Spleen (tissue), 11 donors: ENCODE measurements at regions not wholly inside any gene's neighbourhood (a gene's known extent, or its start where the extent isn't known, plus 50 kb on each side); places are given as distances from the start of the nearest gene placed in this dataset.
"Not testable (repeated sequence)": the region's sequence is repeated elsewhere in the genome, so short reads cannot be mapped to it uniquely, and the experiment has no call there.

ENCODE experiments used
- DNase-seq: peaks from one replicate; pipeline ENCODE4 v3.0.0-alpha.2; 2020
- H3K27ac ChIP-seq, 8 donors: fragments of 200-600 bp; sonication (generic) in 7 of 8; 1 replicate in 4 of 8; 2 replicates in 4 of 8; pipeline versions ENCODE4 v1.5.0 to v1.8.0; 2016 to 2021; ENCODE audit warnings: inconsistent platforms in 4 of 8, mild to moderate bottlenecking in 4 of 8, moderate library complexity in 1 of 8
- H3K27me3 ChIP-seq, 7 donors: fragments of 200-600 bp; sonication (generic) in 6 of 7; replicated peaks in 1 of 7; 1 replicate in 4 of 7; 2 replicates in 3 of 7; pipeline versions ENCODE4 v1.5.0 to v1.8.0; 2016 to 2021; ENCODE audit warnings: inconsistent platforms in 3 of 7, mild to moderate bottlenecking in 1 of 7
- H3K36me3 ChIP-seq, 6 donors: fragments of 200-600 bp; sonication (generic) in 5 of 6; 1 replicate in 4 of 6; 2 replicates in 2 of 6; pipeline versions ENCODE4 v1.5.0 to v1.8.0; 2016 to 2021; ENCODE audit warnings: inconsistent platforms in 2 of 6
- H3K4me1 ChIP-seq, 6 donors: fragments of 200-600 bp; sonication (generic) in 5 of 6; 1 replicate in 3 of 6; 2 replicates in 3 of 6; pipeline versions ENCODE4 v1.5.0 to v1.8.0; 2016 to 2021; ENCODE audit warnings: inconsistent platforms in 3 of 6
- H3K4me3 ChIP-seq, 8 donors: fragments of 200-600 bp; sonication (generic) in 7 of 8; 1 replicate in 4 of 8; 2 replicates in 4 of 8; pipeline versions ENCODE4 v1.5.0 to v1.8.0; 2016 to 2021; ENCODE audit warnings: inconsistent platforms in 4 of 8, mild to moderate bottlenecking in 4 of 8, moderate library complexity in 2 of 8
- H3K9me3 ChIP-seq, 8 donors: fragments of 200-600 bp; sonication (generic) in 7 of 8; 1 replicate in 4 of 8; 2 replicates in 4 of 8; pipeline versions ENCODE4 v1.5.0 to v1.8.0; 2016 to 2021; ENCODE audit warnings: inconsistent platforms in 4 of 8
- POLR2A ChIP-seq, 3 donors: fragments of 450-650 bp; IDR thresholded peaks; one replicate each; pipeline ENCODE4 v1.5.1; 2017; ENCODE audit warnings: antibody characterized with exemption in 3 of 3, mild to moderate bottlenecking in 1 of 3
- POLR2AphosphoS5 ChIP-seq, 3 donors: sonication (generic); formaldehyde crosslinking; IDR thresholded peaks; one replicate each; pipeline ENCODE4 v1.5.1; 2017; ENCODE audit warnings: antibody characterized with exemption in 3 of 3
- WGBS, 5 donors: extraction: QIAGEN DNeasy Blood & Tissue Kit in 3 of 5; methylation state at CpG; one replicate each; pipeline versions ENCODE4 v1.1.5 to v1.1.7; 2013 to 2018; 5-methylcytosine and 5-hydroxymethylcytosine counted together
- intact Hi-C: fragments of 100-400 bp; cut with DNase I; formaldehyde crosslinking; loops from one replicate; pipeline ENCODE4 v1.15.0; 2023; ENCODE audit warnings: low total_unique reads
- TF ChIP-seq, protein P1 (sequence below), 11 experiments: fragments of 200-600 bp in 7 of 11; fragments of 450-650 bp in 4 of 11; sonication (generic) in 4 of 11; IDR thresholded peaks in 8 of 11; conservative IDR thresholded peaks in 3 of 11; 1 replicate in 7 of 11; 2 replicates in 4 of 11; pipeline versions ENCODE4 v1.4.0 to v1.8.0; 2016 to 2021; ENCODE audit warnings: antibody characterized with exemption in 11 of 11, inconsistent platforms in 4 of 11, mild to moderate bottlenecking in 1 of 11
- donor health status: healthy with polysubstance abuse.
- donor health status: DM: no; HTN: no; CAD: no; lungs with moderate emphysema.
- donor health status: DM: no; HTN: no; CAD: no.
- donor health status: Bipolar disorder and iron deficiency.
- donor health status: healthy.
- donor health status: DM: no; HTN: no; CAD: no.
- donor health status: DM: yes; HTN: yes; CAD: no.

DNA sequence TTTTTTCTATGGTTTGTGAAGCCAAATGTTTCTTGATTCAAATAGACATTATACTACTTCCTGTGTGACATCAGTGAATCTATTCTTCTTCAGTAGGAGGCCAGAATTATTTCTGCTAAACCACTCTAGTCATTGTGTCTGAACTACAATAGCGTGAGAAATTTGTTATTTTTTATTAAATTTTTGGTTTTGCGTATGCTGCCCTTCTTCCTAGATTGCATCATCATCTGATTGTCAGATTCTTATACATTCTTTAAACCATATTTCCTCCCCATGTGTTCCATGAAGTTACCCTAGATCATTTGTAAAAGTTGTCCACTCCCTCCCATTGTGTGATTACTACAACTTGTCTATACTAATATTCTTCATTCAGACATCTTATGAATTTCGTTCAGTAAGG lies 187.8 kb upstream of the SPRY2 start:
- intact Hi-C loops = no loop called here
- Histone ChIP-seq H3K36me3 (no peaks in the 10 kb centered on the region), H3K4me1 (no peaks in the 10 kb centered on the region), H3K9me3 (peaks cover 0 to 22% (median 11%) of the 10 kb centered on the region in 8 donors), H3K27ac (no peak overlapping the region), H3K27me3 (no peaks in the 10 kb centered on the region), H3K4me3 (no peak overlapping the region)
- no peak for TF ChIP-seq POLR2AphosphoS5 (IDR thresholded peaks at IDR 0.05)
- no peak for TF ChIP-seq POLR2A (IDR thresholded peaks at IDR 0.05)
- TF ChIP-seq, protein P1, sequence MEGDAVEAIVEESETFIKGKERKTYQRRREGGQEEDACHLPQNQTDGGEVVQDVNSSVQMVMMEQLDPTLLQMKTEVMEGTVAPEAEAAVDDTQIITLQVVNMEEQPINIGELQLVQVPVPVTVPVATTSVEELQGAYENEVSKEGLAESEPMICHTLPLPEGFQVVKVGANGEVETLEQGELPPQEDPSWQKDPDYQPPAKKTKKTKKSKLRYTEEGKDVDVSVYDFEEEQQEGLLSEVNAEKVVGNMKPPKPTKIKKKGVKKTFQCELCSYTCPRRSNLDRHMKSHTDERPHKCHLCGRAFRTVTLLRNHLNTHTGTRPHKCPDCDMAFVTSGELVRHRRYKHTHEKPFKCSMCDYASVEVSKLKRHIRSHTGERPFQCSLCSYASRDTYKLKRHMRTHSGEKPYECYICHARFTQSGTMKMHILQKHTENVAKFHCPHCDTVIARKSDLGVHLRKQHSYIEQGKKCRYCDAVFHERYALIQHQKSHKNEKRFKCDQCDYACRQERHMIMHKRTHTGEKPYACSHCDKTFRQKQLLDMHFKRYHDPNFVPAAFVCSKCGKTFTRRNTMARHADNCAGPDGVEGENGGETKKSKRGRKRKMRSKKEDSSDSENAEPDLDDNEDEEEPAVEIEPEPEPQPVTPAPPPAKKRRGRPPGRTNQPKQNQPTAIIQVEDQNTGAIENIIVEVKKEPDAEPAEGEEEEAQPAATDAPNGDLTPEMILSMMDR (IDR thresholded peaks at IDR 0.05 in 8 of 11, conservative IDR thresholded peaks at IDR 0.05 in 3 of 11) = no peak
- 92 to 97% (median 93%) methylated on average over 3 of the region's 3 CpGs for WGBS, 5 donors
- no peak for DNase-seq

DNA sequence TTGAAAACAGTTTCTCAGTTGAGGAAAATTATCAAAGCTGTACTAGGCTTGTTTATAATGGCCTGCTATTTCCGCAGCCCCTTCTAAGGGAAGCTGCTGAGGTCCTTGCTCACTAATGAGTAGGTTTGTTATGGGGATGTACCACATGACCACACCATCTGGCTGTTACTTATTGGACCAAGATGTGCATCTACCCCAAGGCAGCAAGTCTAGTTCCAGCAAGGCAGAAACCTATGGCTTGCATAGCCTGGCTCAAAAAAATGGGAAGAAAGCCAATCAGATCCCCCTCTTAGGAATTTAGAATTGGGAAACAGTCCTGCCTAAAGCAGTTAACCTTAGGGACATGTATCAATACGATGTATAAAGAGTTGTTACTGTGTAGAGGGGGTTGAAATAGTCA lies 186.5 kb upstream of the SPRY2 start:
- TF ChIP-seq, protein P1 (IDR thresholded peaks at IDR 0.05 in 8 of 11, conservative IDR thresholded peaks at IDR 0.05 in 3 of 11) = no peak
- TF ChIP-seq POLR2A (IDR thresholded peaks at IDR 0.05) (no peak), POLR2AphosphoS5 (IDR thresholded peaks at IDR 0.05) (no peak)
- Histone ChIP-seq H3K4me3 (no peak overlapping the region), H3K27ac (no peak overlapping the region), H3K36me3 (no peaks in the 10 kb centered on the region), H3K4me1 (no peaks in the 10 kb centered on the region), H3K27me3 (no peaks in the 10 kb centered on the region), H3K9me3 (peaks cover 0 to 25% (median 14%) of the 10 kb centered on the region in 8 donors)
- intact Hi-C loops = no loop called here
- DNase-seq = no peak
- WGBS, 5 donors = 78 to 94% (median 91%) methylated on average over 2 of the region's 2 CpGs

DNA sequence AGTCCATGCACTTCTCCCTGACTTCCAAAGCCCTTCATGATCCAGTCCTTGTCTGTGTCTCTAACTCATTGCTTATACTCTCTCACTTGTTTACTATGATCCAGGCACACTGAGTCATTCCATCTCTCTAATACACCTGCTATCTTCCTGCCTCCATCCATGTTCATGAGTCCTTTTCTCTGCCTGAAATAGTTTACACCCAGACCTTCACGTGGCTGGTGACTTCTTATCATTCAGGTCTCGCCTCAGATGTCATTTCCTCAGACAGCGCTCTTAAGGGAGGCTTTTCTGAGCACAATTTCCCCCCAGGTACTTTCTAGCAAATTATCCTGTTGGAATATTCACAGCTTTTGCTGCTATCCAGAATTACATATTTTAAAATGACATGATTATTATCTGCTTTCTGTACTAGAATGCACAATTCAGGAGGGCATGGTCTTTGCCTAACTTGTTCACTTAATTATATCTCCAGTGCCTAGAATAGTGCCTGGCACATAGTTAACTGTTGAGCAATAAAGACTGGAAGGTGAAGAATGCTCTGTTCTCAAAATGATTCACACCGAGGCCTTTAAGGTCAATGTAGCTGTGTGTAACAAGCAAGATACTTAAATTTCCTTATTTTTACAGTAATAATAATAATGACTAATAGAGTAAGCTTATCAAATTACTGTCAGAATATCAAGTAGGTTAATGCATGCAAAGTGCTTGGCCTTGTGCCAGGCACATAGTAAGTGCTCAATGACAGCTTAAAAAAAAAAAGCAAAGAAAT lies 183.7 kb upstream of the SPRY2 start:
- TF ChIP-seq POLR2AphosphoS5 (IDR thresholded peaks at IDR 0.05) = no peak
- TF ChIP-seq, protein P1 (IDR thresholded peaks at IDR 0.05 in 8 of 11, conservative IDR thresholded peaks at IDR 0.05 in 3 of 11) = no peak
- no peak for TF ChIP-seq POLR2A (IDR thresholded peaks at IDR 0.05)
- H3K4me1 ChIP-seq = no peaks in the 10 kb centered on the region
- 77 to 86% (median 82%) methylated on average over 4 of the region's 4 CpGs for WGBS, 5 donors
- intact Hi-C loops = no loop called here
- no peaks in the 10 kb centered on the region for H3K27me3 ChIP-seq
- H3K9me3 ChIP-seq = peaks cover 0 to 8% (median 3%) of the 10 kb centered on the region in 8 donors
- no peaks in the 10 kb centered on the region for H3K36me3 ChIP-seq
- no peak for DNase-seq
- no peak overlapping the region for H3K27ac ChIP-seq
- H3K4me3 ChIP-seq = no peak overlapping the region

DNA sequence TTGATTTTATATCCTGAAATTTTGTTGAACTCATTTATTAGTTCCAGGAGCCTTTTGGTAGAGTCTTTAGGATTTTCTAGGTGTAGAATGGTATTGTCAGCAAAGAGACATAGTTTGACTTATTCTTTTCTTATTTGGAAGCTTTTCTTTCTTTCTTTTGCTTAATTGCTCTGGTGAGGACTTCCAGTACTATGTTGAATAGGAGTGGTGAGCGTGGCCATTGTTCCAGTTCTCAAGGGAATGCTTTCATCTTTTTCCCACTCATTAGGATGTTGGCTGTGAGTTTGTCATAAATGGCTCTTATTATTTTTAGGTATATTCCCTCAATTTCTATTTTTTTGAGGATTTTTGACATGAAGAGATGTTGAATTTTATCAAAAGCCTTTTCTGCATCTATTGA lies 182.2 kb upstream of the SPRY2 start:
- 91 to 100% (median 97%) methylated on average over 1 of the region's 1 CpG for WGBS, 5 donors
- H3K4me1 ChIP-seq = no peaks in the 10 kb centered on the region
- no peak overlapping the region for H3K27ac ChIP-seq
- H3K4me3 ChIP-seq = no peak overlapping the region
- no peak for TF ChIP-seq POLR2AphosphoS5 (IDR thresholded peaks at IDR 0.05)
- TF ChIP-seq POLR2A (IDR thresholded peaks at IDR 0.05) = no peak
- TF ChIP-seq, protein P1 (IDR thresholded peaks at IDR 0.05 in 8 of 11, conservative IDR thresholded peaks at IDR 0.05 in 3 of 11) = no peak
- no peak for DNase-seq
- H3K36me3 ChIP-seq = no peaks in the 10 kb centered on the region
- no peaks in the 10 kb centered on the region for H3K27me3 ChIP-seq
- intact Hi-C loops = no loop called here
- H3K9me3 ChIP-seq = peaks cover 0 to 7% (median 3%) of the 10 kb centered on the region in 8 donors

DNA sequence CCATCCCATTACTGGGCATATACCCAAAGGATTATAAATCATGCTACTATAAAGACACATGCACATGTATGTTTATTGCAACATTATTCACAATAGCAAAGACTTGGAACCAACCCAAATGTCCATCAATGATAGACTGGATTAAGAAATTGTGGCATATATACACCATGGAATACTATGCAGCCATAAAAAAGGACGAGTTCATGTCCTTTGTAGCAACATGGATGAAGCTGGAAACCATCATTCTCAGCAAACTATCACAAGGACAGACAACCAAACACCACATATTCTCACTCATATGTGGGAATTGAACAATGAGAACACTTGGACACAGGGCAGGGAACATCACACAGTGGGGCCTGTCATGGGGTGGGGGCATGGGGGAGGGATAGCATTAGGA lies 181.5 kb upstream of the SPRY2 start:
- H3K4me3 ChIP-seq, H3K9me3 ChIP-seq, intact Hi-C loops, H3K27ac ChIP-seq, H3K4me1 ChIP-seq, H3K36me3 ChIP-seq, H3K27me3 ChIP-seq, DNase-seq: not testable (repeated sequence)
- WGBS, 5 donors = 64 to 92% (median 76%) methylated on average over 1 of the region's 1 CpG
